ENCODE measurements at regions not wholly inside any gene's neighbourhood (a gene's known extent, or its start where the extent isn't known, plus 50 kb on each side); places are given as distances from the start of the nearest gene placed in this dataset.
"Not testable (repeated sequence)": the region's sequence is repeated elsewhere in the genome, so short reads cannot be mapped to it uniquely, and the experiment has no call there.

GRCh38 chr16:86951831-86952598, 365.2 kb downstream of the C16orf95 start:
- FAIRE-seq (no peak), DNase-seq (ENCODE audit: low read depth) (peak; percentile 14)
- Histone ChIP-seq H3K27me3 (ENCODE audit: control insufficient read depth, insufficient read depth, low read length) (no peaks in the 10 kb centered on the region), H3K4me3 (ENCODE audit: low read depth, low read length) (no peak overlapping the region), H3K36me3 (ENCODE audit: control insufficient read depth, insufficient read depth, low read length) (no peaks in the 10 kb centered on the region)
- TF ChIP-seq, protein P1, sequence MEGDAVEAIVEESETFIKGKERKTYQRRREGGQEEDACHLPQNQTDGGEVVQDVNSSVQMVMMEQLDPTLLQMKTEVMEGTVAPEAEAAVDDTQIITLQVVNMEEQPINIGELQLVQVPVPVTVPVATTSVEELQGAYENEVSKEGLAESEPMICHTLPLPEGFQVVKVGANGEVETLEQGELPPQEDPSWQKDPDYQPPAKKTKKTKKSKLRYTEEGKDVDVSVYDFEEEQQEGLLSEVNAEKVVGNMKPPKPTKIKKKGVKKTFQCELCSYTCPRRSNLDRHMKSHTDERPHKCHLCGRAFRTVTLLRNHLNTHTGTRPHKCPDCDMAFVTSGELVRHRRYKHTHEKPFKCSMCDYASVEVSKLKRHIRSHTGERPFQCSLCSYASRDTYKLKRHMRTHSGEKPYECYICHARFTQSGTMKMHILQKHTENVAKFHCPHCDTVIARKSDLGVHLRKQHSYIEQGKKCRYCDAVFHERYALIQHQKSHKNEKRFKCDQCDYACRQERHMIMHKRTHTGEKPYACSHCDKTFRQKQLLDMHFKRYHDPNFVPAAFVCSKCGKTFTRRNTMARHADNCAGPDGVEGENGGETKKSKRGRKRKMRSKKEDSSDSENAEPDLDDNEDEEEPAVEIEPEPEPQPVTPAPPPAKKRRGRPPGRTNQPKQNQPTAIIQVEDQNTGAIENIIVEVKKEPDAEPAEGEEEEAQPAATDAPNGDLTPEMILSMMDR (IDR thresholded peaks at IDR 0.05; ENCODE audit: insufficient read depth, low read length, severe bottlenecking): no peak

DNA sequence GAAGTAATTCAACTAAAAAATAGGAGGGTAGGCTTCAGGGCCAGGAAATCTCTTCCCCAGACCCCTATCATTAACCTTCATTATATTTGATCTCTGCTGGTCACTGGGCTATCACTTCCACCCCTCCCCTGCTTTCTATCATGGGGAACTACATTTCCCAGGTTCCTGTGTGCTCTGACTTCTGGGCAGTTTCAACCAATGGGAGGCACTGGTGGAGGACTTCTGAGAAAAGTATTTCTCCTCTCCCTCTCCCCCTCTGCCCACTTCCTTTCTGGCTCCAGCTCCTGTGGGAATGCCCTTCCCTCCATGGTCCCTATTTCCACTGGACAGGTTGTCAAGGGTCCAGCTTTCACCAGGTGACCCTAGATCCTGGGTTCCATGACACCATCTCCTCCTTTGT, 364.4 kb downstream of the C16orf95 start:
- no peak for DNase-seq (ENCODE audit: low read depth)
- TF ChIP-seq, protein P1 (IDR thresholded peaks at IDR 0.05; ENCODE audit: insufficient read depth, low read length, severe bottlenecking): no peak
- no peaks in the 10 kb centered on the region for H3K36me3 ChIP-seq (ENCODE audit: control insufficient read depth, insufficient read depth, low read length)
- no peaks in the 10 kb centered on the region for H3K27me3 ChIP-seq (ENCODE audit: control insufficient read depth, insufficient read depth, low read length)
- no peak for FAIRE-seq
- H3K4me3 ChIP-seq (ENCODE audit: low read depth, low read length): no peak overlapping the region

DNA sequence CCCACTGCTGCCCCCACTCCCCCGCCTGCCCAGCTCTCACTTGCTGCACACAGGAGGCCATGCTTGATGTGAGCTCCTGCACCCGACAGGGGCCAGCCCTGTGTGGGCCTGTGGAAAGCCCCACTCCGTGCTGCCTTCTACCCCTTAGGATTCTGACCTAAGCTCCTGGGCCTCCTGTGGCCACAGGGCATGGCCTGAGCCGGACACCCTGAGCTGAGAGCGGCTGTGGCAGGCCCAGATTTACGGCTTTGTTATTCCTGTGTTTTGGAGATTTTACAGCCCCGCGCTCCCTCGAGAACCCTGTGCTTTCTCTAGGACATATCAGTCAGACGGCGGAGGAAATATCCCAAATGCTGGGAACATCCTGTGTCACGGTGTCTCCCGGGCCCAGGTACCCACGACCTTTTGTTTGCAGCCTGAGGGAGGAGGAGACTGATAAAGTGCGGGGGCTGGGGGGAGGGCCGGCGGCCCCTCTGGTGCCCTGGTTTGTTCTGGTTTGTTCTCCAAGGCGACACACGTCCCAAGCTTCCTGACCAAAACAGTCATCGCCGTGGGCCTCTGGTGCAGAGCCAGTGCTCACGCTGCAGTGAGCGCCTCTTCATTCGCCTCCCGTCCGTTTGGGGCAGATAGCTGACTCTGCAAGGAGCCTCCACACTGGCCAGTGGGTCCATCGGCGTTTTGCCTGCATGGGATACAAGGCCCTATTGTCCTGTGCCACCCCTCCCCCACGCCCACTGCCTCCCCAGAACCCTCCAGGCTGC, 363.4 kb downstream of the C16orf95 start:
- H3K36me3 ChIP-seq (ENCODE audit: control insufficient read depth, insufficient read depth, low read length): no peaks in the 10 kb centered on the region
- H3K27me3 ChIP-seq (ENCODE audit: control insufficient read depth, insufficient read depth, low read length): no peaks in the 10 kb centered on the region
- DNase-seq (ENCODE audit: low read depth) (no peak), FAIRE-seq (no peak)
- no peak overlapping the region for H3K4me3 ChIP-seq (ENCODE audit: low read depth, low read length)
- TF ChIP-seq, protein P1 (IDR thresholded peaks at IDR 0.05; ENCODE audit: insufficient read depth, low read length, severe bottlenecking): no peak

DNA sequence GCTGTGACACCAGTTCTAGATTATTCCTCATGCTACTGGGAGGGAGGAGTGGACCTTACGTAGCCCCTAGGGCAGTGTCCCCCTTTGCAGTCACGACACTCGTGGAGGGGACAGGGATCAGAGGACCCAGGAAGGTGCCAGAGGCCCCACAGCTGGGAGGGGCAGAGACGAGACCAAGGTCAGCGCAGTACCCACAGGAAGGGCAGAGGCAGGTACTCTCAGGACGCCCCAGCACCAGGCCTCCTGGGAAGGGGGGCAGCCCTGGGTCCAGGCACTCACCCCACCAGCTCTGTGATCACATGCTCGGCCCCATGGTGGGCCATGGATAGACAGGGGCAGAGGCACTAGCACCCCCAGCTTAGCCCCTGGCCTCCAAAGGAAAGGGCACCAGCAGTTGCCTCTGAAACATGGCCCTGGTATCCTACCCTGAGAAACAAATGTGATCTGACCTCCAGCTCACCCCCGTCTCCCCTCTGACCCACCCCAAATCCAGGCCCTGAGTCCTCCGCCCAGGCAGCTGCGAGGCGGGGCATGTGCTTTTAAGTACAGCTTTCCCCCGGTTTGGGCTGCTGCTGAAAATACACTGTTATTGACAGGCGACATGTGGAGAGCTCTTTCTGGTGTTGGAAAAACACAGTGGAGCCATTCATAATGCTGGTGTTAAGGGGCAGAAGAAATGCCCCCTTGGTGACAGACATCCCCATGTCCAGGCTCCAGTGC, 361.9 kb downstream of the C16orf95 start:
- Histone ChIP-seq H3K4me3 (ENCODE audit: low read depth, low read length) (no peak overlapping the region), H3K27me3 (ENCODE audit: control insufficient read depth, insufficient read depth, low read length) (no peaks in the 10 kb centered on the region), H3K36me3 (ENCODE audit: control insufficient read depth, insufficient read depth, low read length) (no peaks in the 10 kb centered on the region)
- TF ChIP-seq, protein P1 (IDR thresholded peaks at IDR 0.05; ENCODE audit: insufficient read depth, low read length, severe bottlenecking): no peak
- FAIRE-seq: no peak
- DNase-seq (ENCODE audit: low read depth): no peak

DNA sequence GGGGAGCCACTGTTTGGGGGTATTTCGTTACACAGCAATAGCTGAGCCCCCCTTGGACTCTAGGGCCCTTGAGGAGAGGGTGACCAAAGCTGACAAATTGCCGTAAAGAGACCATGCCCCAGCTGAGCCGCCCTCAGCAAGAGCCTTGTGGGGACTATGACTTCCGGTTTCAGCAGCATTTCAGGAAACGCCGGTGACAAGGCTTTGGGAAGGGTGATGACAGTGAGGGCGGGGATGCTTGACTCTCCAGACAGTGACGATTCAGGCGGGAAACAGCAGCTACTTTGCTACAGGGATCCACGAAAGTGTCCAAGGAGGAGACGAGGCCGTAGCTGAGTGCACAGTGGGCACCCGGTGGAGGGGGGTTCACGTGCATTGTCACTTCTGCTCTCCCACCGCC, 360.8 kb downstream of the C16orf95 start:
- FAIRE-seq (no peak), DNase-seq (ENCODE audit: low read depth) (no peak)
- Histone ChIP-seq H3K27me3 (ENCODE audit: control insufficient read depth, insufficient read depth, low read length) (no peaks in the 10 kb centered on the region), H3K36me3 (ENCODE audit: control insufficient read depth, insufficient read depth, low read length) (no peaks in the 10 kb centered on the region), H3K4me3 (ENCODE audit: low read depth, low read length) (no peak overlapping the region)
- TF ChIP-seq, protein P1 (IDR thresholded peaks at IDR 0.05; ENCODE audit: insufficient read depth, low read length, severe bottlenecking): no peak

DNA sequence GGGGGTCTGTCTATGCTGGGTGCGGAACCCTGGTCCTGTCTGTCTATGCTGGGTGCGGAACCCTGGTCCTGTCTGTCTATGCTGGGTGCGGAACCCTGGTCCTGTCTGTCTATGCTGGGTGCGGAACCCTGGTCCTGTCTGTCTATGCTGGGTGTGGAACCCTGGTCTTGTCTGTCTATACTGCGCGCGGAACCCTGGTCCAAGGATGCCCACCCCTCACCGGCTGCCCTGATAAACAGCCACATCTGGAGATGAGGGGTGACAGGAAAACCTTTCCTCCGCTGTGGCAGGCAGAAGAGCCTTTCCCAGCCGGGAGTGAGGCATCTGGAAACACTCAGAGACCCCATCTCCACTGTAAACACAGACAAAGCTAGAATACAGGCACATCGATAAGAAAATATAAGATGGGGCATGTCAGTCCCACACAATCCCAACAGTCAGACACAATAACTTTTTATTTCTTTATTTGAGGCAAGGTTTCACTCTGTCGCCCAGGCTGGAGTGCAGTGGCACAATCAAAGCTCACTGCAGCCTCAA, 359.5 kb downstream of the C16orf95 start:
- not testable (repeated sequence) for H3K4me3 ChIP-seq (ENCODE audit: low read depth, low read length); DNase-seq (ENCODE audit: low read depth); H3K36me3 ChIP-seq (ENCODE audit: control insufficient read depth, insufficient read depth, low read length); FAIRE-seq; H3K27me3 ChIP-seq (ENCODE audit: control insufficient read depth, insufficient read depth, low read length)

All from bronchial epithelial cell (primary cell).